ENCODE measurements at regions not wholly inside any gene's neighbourhood (a gene's known extent, or its start where the extent isn't known, plus 50 kb on each side); places are given as distances from the start of the nearest gene placed in this dataset.

- H3K4me2 ChIP-seq (ENCODE audit: low read length), result no peak overlapping the region
Observed at GRCh38 chr20:4076671-4077070, 61.3 kb upstream of the RNF24 start.

GRCh38 chr20:4076033-4076432 lies 60.7 kb upstream of the RNF24 start:
- Histone ChIP-seq H3K27me3 (ENCODE audit: insufficient read depth, low read length) (no peaks in the 10 kb centered on the region), H3K4me3 (ENCODE audit: low read depth, low read length, poor library complexity, severe bottlenecking) (no peak overlapping the region), H4K20me1 (ENCODE audit: insufficient read depth, low read length) (no peaks in the 10 kb centered on the region), H3K27ac (ENCODE audit: low read depth, low read length, poor library complexity, severe bottlenecking) (no peak overlapping the region), H3K79me2 (ENCODE audit: insufficient read depth, low read length) (no peaks in the 10 kb centered on the region), H3K9ac (ENCODE audit: low read length) (no peak overlapping the region), H2AFZ (ENCODE audit: low read length) (no peak overlapping the region), H3K4me2 (ENCODE audit: low read length) (no peak overlapping the region), H3F3A (ENCODE audit: insufficient read depth, low read length) (no peaks in the 10 kb centered on the region), H3K4me1 (ENCODE audit: insufficient read depth, low read length, severe bottlenecking) (no peaks in the 10 kb centered on the region), H3K9me2 (ENCODE audit: low read depth, low read length) (no peaks in the 10 kb centered on the region), H3K9me3 (ENCODE audit: low read length) (no peaks in the 10 kb centered on the region), H3K36me3 (ENCODE audit: insufficient read depth, low read length) (no peaks in the 10 kb centered on the region)
- TF ChIP-seq EZH2 (IDR thresholded peaks at IDR 0.05; ENCODE audit: borderline replicate concordance, low read length), result no peak
- TF ChIP-seq CTCF (IDR thresholded peaks at IDR 0.05; ENCODE audit: low read length), result no peak

More at GRCh38 chr20:4076671-4077070, 61.3 kb upstream of the RNF24 start:
- Histone ChIP-seq H3K9me2 (ENCODE audit: low read depth, low read length) (no peaks in the 10 kb centered on the region), H3K4me1 (ENCODE audit: insufficient read depth, low read length, severe bottlenecking) (no peaks in the 10 kb centered on the region), H3K79me2 (ENCODE audit: insufficient read depth, low read length) (no peaks in the 10 kb centered on the region), H3K9me3 (ENCODE audit: low read length) (0 out of 2 replicates have a peak, but pooled peaks cover 3% of the 10 kb centered on the region), H3K9ac (ENCODE audit: low read length) (no peak overlapping the region), H3K27ac (ENCODE audit: low read depth, low read length, poor library complexity, severe bottlenecking) (no peak overlapping the region), H3K27me3 (ENCODE audit: insufficient read depth, low read length) (no peaks in the 10 kb centered on the region), H3K4me3 (ENCODE audit: low read depth, low read length, poor library complexity, severe bottlenecking) (no peak overlapping the region), H4K20me1 (ENCODE audit: insufficient read depth, low read length) (no peaks in the 10 kb centered on the region), H3K36me3 (ENCODE audit: insufficient read depth, low read length) (no peaks in the 10 kb centered on the region), H2AFZ (ENCODE audit: low read length) (no peak overlapping the region), H3F3A (ENCODE audit: insufficient read depth, low read length) (no peaks in the 10 kb centered on the region)
- TF ChIP-seq EZH2 (IDR thresholded peaks at IDR 0.05; ENCODE audit: borderline replicate concordance, low read length), result no peak
- no peak for TF ChIP-seq CTCF (IDR thresholded peaks at IDR 0.05; ENCODE audit: low read length)

- no peak overlapping the region for H3K4me2 ChIP-seq (ENCODE audit: low read length)
- no peaks in the 10 kb centered on the region for H3K9me3 ChIP-seq (ENCODE audit: low read length)
- no peak overlapping the region for H3K27ac ChIP-seq (ENCODE audit: low read depth, low read length, poor library complexity, severe bottlenecking)
- no peak overlapping the region for H3K9ac ChIP-seq (ENCODE audit: low read length)
- no peaks in the 10 kb centered on the region for H3K9me2 ChIP-seq (ENCODE audit: low read depth, low read length)
- no peaks in the 10 kb centered on the region for H4K20me1 ChIP-seq (ENCODE audit: insufficient read depth, low read length)
- no peak overlapping the region for H2AFZ ChIP-seq (ENCODE audit: low read length)
- no peaks in the 10 kb centered on the region for H3F3A ChIP-seq (ENCODE audit: insufficient read depth, low read length)
- H3K27me3 ChIP-seq (ENCODE audit: insufficient read depth, low read length), result no peaks in the 10 kb centered on the region
- no peaks in the 10 kb centered on the region for H3K79me2 ChIP-seq (ENCODE audit: insufficient read depth, low read length)
- H3K4me3 ChIP-seq (ENCODE audit: low read depth, low read length, poor library complexity, severe bottlenecking), result no peak overlapping the region
- H3K4me1 ChIP-seq (ENCODE audit: insufficient read depth, low read length, severe bottlenecking), result no peaks in the 10 kb centered on the region
- no peaks in the 10 kb centered on the region for H3K36me3 ChIP-seq (ENCODE audit: insufficient read depth, low read length)
- no peak for TF ChIP-seq EZH2 (IDR thresholded peaks at IDR 0.05; ENCODE audit: borderline replicate concordance, low read length)
- TF ChIP-seq CTCF (IDR thresholded peaks at IDR 0.05; ENCODE audit: low read length), result no peak
Observed at GRCh38 chr20:4074877-4075455, 59.6 kb upstream of the RNF24 start.
